COR-L47 (cell line): ENCODE measurements at regions not wholly inside any gene's neighbourhood (a gene's known extent, or its start where the extent isn't known, plus 50 kb on each side); places are given as distances from the start of the nearest gene placed in this dataset.
"Not testable (repeated sequence)": the region's sequence is repeated elsewhere in the genome, so short reads cannot be mapped to it uniquely, and the experiment has no call there.

ENCODE experiments used
- DNase-seq: peaks from one replicate; lab custom pipeline; 2025; lab: John Stamatoyannopoulos, UW

DNA sequence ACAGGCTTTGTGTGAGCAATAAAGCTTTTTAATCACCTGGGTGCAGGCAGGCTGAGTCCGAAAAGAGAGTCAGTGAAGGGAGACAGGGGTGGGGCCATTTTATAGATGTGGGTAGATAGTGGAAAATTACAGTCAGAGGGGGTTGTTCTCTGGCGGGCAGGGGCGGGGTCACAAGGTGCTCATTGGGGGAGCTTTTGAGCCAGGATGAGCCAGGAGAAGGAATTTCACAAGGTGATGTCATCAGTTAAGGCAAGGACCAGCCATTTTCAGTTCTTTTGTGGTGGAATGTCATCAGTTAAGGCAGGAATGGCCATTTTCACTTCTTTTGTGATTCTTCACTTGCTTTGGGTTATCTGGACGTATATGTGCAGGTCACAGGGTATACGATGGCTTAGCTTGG lies 571.3 kb upstream of the PCDH7 start:
- DNase-seq: not testable (repeated sequence)

DNA sequence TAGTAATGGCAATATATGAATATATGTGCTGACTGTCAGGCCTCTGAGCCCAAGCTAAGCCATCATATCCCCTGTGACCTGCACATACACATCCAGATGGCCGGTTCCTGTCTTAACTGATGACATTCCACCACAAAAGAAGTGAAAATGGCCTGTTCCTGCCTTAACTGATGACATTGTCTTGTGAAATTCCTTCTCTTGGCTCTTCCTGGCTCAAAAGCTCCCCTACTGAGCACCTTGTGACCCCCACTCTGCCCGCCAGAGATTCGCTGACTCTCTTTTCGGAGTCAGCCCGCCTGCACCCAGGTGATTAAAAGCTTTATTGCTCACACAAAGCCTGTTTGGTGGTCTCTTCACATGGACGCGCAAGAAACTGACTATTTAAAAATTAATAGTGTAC lies 570.6 kb upstream of the PCDH7 start:
- DNase-seq: not testable (repeated sequence)

DNA sequence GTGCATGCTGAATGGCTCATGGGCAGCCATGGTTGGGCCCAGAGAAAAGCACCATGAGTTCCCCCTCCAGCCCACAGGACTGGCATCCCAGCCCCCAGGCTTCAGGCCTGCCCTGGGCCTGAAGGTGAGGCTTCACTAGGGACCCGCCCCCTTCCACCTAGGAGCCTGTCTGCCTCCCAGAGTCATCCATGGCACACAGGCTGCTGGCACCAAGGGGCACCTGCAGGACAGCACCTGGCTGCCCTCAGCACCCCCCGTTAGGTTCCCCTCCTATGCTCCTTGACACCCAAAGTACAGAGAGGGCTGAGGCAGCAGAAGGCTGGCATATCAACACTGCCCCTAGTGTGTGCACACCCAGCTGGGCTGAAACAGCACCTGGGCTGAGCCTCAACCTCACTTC lies 566.7 kb upstream of the PCDH7 start:
- no peak for DNase-seq

DNA sequence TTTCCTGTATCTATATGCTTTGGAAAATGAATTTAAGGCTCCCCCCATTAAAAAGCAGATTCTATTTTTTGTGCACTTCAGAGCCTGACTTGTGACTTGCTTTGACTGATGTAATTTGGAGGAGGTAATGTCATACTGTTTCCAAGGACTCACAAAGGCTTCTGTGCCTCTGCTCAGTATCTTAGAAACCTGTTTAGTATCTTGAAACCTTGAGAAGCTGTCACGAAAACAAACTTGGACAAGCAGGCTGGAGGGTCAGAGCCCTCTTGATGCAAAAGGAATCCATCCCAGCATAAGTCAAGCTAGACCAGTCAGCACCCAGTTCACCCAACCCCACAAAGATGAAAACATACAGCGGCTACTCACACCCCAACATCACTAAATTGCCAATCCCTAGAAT lies 560.0 kb upstream of the PCDH7 start:
- no peak for DNase-seq

DNA sequence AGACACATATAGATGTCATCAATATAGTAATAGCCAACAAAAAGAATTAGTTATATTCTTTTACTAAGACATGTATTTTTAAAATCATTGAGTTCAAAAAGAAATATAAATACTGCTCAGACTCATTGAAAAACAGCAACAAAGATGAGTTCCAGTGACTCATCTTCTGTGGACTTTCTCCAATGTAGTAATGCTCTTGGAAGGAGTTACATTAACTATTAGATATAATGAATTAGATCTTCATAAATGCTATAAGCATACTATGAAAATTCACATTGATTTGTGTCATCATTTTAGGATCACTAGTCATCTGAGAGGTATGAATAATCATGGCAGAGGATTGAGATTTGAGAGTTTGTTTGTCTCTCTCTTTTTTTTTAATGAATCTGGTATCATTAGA lies 547.8 kb upstream of the PCDH7 start:
- no peak for DNase-seq

DNA sequence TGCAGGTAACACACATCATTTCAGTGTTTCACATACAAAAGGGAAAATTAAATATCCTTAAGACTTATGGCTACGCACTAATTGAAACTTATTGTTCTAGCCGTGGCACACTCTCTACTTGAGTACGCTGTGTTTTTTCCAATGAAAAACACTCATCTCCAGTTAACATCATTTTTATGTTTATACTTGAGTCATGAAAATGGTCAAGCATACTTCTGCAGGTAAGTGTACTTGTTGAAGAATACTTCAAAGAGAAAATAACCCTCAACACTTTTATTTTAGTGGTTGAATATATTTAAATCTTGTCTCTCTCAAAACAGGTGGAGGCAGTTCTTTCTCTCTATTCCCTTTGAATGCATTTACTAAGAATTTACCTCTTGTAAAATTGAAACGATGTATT lies 538.7 kb upstream of the PCDH7 start:
- no peak for DNase-seq

DNA sequence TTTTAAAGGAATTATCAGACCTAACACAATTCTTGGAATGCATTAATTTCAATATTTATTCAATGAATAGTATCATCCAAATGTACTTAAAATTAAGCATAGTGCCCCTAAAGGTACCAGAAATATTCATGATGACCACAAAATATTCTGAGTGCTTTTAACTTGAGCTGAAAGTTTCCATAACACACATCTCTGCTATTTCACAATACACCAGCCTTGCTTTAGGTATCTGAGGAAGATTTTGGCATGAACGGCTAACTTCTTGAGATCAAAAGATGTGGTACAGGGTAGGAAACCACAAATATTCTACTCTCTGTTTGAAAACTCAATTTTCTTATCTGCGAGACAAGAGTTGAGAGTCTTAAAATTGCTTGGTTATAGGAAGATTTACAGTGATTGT lies 538.3 kb upstream of the PCDH7 start:
- no peak for DNase-seq

DNA sequence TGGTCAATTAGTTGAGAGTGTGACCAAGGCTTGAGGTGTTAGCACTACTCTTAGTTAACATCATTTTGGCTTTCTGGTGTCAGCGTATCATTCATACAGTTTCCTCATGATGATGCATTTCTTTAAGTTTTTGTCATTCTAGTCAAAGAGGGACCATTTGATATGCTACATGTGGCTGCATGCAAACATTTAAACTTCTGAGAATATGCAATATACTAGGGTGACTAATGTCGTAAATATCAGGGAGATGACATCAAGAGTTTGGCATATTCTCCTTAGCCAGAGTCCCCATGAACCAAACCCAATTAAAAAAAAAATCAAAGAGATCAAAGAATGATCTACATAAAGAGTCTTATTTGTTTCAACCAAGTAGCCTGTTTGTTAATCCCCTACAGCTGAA lies 537.4 kb upstream of the PCDH7 start:
- DNase-seq: no peak

DNA sequence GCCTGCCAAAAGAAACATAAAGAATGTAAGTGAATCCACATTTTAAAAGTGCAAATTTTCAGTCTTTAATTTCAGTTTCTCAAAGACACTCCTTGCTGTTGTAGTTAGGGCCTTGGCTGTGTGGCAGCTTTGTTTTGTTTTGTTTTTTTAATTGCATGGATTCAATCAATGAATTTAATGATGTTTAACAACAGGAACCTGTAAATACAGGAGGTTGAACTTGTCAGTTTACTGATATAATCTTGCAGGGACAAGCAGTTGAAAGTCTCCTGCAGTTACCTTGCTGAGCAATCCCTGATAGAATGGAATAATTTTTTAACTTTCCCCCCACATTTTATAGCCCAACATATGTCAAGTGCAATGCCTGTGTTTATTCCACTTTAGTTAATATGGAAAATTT lies 528.3 kb upstream of the PCDH7 start:
- peak; percentile 42 for DNase-seq

DNA sequence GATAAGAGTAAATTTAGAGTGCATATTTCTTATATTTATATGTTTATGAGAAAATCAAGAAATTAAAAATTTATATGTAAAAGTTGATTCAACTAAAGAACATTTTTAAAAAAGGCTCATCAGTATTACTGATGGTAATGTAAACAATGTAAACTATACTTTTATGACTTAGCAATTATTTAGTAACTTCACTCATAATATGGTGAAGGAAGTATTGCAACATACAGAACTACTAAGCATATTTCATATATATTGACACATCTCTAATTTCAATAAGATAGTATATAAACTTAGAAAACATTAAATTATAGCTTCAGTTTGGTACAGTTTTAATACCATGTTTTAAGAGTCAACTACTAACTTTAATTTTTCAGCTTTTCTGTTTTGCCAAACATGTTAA lies 512.8 kb upstream of the PCDH7 start:
- DNase-seq: no peak

DNA sequence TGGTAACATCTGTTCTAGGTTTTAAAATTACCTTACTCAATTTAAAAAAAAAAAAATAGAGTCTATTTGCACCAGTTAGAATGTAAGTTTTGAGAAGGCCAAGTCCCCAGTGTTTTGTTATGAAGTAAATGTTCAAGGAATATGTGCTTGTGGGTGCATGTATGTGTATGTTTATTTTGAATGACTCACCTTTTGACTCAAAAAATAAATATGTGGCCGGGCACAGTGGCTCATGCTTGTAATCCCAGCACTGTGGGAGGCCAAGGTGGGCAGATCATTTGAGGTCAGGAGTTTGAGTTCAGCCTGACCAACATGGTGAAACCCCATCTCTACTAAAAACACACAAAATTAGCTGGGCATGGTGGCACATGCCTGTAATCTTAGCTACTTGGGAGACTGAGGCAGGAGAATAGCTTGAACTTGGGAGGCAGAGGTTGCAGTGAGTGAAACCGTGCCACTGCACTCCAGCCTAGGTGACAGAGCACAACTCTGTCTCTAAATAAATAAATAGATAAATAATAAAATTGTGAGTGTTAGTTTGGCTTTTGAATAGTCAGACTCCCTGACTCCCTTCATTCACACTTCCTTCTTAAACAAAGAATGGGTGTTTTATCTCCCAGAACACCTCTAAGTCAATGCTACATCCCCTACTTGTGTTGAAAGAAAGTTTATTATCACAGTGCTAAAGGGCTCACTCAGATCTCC lies 511.3 kb upstream of the PCDH7 start:
- no peak for DNase-seq

DNA sequence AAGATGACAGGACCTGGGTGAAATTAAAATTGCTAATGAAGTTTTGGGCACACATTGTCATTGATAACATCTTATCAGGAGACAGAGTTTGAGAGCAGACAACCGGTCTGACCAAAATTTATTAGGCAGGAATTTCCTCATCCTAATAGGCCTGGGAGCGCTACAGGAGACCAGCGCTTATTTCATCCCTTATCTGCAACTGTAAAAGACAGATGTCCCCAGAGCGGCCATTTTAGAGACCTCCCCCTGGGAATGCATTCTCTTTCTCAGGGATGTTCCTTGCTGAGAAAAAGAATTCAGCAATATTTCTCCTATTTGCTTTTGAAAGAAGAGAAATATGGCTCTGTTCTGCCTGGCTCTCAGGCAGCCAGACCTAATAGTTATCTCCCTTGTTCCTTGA lies 504.2 kb upstream of the PCDH7 start:
- not testable (repeated sequence) for DNase-seq

DNA sequence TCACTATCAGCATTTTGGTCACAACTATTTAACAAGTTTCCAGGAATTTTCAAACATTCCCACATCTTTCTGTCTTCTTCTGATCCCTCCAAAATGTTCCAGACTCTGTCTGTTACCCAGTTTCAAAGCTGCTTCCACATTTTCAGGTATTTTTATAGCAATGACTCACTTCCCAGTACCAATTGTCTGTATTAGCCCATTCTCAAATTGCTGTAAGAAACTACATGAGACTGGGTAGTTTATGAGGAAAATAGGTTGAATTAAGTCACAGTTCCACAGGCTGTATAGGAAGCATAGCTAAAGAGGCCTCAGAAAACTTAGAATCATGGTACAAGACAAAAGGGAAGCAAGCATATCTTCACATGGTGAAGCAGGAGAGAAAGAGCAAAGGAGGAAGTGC lies 475.0 kb upstream of the PCDH7 start:
- no peak for DNase-seq

DNA sequence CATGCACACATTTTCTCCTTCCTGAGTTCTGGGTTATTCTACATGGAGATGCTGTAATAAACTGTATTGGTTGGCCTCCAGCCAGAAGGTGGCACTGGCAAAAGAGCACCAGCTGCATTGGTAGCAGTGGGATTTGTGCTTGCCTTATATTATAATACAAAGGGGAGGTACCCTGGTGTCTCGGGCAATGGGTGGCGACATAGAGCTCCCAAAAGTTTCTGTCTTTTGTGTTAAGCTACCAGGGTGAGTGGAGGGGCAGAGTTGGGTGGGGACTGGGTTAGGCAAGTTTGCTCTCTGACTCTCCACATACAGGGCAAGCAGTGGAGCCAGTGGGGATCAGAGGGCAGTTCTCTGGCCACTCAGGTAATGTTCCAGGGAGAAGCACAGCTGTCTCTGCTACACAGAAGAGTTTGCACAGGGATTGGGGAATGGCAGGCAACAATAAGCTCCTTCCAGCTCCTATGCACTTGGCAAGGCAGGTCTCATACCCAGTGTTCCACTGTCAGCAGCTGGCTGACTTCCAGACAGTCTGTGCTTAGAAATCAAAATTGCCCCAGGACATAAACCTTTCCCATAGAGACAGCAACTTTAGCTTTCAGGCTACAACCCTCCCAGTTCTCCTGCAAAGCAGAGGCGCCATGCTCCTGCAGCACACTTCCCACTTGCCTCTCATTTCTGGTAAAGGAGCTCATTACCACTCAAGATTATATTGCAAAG lies 463.9 kb upstream of the PCDH7 start:
- peak; percentile 54 for DNase-seq

DNA sequence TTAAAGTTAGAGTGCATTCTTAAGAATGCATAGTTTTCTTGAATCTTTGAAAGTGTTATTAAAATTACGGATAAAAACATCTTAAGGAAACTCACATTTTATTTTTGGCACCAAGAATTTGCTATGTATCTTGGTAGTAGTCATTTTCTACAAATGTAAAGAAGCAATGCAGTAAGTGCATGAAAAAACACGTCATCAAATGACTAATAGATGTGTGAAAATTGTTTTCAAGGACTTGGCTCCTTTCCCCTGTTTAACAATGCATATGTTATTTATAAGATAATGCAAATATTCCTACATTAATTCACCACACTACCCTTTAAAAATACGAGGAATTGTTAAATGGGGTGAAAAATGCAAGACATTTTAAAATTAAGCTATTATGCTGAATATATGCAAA lies 461.2 kb upstream of the PCDH7 start:
- no peak for DNase-seq

DNA sequence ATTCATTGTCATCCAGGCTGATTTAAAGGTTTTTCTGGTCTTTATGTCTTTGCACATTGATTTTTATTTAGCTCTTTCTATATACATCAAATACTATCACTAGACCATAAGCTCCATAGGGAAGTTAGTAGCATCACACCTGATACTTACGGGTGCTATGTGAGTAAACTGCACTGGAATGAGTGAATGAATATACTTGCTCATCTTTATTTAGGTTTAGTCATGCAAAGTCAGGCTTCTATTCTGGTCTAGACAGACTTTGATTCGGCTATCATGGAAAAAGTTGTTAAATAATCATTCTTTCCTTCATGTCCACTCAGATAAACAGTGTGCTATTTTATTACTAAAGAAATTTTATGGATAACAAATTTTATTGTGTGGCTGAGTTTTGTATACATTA lies 457.8 kb upstream of the PCDH7 start:
- DNase-seq: no peak

DNA sequence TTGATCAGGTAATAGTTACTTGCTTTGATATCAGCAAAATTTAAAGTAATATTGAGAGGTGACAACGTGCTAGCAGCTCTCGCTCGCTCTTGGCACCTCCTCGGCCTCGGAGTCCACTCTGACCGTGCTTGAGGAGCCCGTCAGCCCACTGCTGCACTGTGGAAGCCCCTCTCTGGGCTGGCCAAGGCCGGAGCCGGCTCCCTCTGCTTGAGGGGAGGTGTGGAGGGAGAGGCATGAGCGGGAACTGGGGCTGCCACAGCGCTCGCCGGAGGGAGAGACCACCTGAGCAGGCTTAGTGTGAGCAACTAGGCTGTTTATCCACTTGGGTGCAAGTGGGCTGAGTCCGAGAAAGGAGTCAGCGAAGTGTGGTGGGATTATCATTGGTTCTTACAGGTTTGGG lies 455.7 kb upstream of the PCDH7 start:
- DNase-seq: no peak

DNA sequence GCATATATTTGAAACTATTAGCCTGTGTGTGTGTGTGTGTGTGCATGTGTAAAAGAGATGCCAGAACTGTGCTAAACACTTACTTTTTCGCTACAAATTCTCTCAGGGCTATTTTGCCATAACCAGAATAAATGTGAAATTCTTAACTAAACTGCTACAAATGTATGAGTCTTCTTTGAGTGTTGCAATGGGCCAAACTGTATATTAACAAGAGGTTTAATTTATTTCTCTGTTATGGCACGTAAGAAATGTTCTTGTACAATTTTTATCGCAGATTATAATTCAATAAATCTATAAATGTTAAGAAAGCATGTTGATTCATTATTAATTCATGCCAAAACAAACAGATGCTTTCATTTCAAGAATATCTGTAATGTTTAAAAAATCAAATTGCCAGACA lies 454.5 kb upstream of the PCDH7 start:
- DNase-seq: no peak

DNA sequence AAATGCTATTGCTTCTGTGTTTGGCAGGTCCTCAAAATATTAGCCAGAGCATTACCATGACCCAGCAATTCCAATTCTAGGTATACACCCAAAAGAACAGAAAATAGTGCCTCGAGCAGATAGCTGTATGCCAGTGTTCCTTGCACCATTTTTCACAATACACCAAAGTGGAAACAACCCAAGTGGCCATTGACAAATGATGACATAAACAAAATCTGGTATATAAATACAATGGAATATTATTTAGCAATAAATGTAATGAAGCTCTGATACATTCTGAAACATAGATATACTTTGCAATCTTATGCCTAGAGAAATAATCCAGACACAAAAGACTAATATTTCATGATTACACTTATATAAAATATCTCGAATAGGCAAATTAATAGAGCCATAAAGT lies 451.8 kb upstream of the PCDH7 start:
- DNase-seq: no peak

DNA sequence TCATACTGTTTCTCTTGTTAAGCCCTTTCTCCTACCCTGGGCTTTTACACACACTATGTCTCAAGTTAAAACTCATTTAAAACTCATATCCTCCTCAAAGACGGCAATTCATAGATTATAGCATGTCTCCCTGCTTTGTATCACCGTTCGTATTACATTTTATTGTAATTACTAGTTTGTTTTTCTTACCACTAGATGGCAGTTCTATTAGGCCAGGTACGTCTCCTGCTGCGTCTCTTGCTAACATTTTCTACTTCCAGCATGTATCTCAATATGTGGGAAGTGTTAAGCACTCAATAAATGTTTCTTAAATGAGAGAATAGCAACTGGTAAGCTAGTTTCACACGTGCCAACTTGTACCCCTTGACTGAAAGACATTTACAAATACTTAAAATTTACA lies 450.3 kb upstream of the PCDH7 start:
- no peak for DNase-seq

DNA sequence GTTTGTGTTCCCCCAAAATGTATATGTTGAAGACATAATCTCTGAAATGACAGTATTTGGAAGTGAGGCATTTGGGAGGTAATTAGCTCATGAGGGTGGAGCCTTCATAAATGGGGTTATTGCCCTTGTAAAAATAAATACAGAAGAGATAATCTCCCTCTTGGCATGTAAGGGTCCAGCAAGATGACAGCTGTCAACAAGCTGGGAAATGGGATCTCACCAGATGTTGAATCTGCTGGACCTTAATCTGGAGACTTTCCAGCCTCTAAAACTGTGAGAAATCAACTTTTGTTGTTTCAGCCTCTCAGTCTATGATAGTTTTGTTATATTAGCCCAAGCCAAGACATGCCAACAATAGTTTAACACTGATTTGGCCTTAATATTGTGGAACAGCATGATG lies 438.2 kb upstream of the PCDH7 start:
- DNase-seq: no peak

DNA sequence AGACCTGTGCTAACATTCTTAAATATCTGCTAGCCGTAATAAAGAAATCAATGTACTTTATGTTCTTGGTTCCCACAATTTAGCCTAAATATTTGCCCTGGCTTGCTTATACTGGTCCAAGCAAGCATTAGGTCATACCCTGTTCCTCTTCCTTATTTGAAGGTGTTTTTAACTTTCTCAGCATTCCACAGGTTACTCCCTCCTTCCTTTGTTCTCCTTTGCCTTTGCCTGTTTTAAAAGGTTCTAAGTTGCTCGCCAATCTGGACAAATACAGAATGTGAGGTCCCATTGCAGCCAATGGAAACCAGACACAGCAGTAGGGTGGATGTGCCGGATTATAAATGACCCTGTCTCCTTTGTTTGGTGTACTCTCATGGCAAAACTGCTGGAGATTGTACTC lies 436.8 kb upstream of the PCDH7 start:
- DNase-seq: no peak

DNA sequence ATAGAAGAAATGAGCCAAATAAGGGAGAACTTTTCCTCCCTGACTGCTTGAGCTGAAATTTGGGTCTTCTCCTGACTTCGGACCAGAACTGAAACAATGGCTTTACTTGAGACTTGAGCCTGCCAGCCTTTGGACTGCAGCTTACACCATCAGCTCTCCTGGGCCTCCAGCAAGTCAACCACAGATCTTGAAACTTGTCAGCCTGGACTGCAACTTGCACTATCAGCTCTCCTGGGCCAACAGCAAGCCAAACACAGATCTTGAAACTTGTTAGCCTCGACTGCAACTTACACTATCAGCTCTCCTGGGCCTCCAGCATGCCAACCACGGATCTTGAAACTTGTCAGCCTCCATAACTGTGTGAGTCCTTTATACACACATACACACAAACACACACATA lies 425.9 kb upstream of the PCDH7 start:
- no peak for DNase-seq

DNA sequence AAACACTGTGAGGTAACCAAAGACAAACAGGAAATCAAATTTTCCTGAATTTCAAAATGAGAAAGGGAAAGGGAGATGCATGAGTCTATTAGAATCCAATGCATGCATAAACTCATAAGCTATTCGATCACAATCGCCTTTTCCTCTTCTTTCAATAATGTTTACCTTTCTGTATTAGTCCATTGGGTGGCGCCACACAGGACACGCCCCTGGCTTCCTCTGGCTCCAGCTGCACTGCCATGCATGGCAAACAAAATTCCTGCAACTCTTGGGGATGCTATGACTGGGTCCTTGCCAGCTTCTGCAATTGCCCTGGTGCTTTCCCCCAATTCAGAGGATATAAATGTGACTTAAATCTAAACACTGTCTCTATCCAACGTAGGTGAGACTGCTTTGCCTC lies 424.5 kb upstream of the PCDH7 start:
- DNase-seq: no peak
